ENCODE measurements at regions not wholly inside any gene's neighbourhood (a gene's known extent, or its start where the extent isn't known, plus 50 kb on each side); places are given as distances from the start of the nearest gene placed in this dataset.

- TF ChIP-seq YY1 (IDR thresholded peaks at IDR 0.05; ENCODE audit: extremely low read depth, insufficient replicate concordance, low read depth, low read length): no peak
- no peak for TF ChIP-seq POLR2A (IDR thresholded peaks at IDR 0.05; ENCODE audit: borderline replicate concordance, extremely low read depth, insufficient read depth, insufficient read length)
- TF ChIP-seq, protein P1, sequence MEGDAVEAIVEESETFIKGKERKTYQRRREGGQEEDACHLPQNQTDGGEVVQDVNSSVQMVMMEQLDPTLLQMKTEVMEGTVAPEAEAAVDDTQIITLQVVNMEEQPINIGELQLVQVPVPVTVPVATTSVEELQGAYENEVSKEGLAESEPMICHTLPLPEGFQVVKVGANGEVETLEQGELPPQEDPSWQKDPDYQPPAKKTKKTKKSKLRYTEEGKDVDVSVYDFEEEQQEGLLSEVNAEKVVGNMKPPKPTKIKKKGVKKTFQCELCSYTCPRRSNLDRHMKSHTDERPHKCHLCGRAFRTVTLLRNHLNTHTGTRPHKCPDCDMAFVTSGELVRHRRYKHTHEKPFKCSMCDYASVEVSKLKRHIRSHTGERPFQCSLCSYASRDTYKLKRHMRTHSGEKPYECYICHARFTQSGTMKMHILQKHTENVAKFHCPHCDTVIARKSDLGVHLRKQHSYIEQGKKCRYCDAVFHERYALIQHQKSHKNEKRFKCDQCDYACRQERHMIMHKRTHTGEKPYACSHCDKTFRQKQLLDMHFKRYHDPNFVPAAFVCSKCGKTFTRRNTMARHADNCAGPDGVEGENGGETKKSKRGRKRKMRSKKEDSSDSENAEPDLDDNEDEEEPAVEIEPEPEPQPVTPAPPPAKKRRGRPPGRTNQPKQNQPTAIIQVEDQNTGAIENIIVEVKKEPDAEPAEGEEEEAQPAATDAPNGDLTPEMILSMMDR (IDR thresholded peaks at IDR 0.05 in 2 of 3, conservative IDR thresholded peaks at IDR 0.05 in 1 of 3; ENCODE audit: borderline replicate concordance in 1 of 3, insufficient read depth in 1 of 3, low read depth in 2 of 3, low read length in 2 of 3): no peak
- TF ChIP-seq EGR1 (IDR thresholded peaks at IDR 0.05; ENCODE audit: low read depth): no peak
- no peak for TF ChIP-seq ELF1 (IDR thresholded peaks at IDR 0.05; ENCODE audit: borderline replicate concordance, low read depth)
- no peak for TF ChIP-seq TCF7L2 (IDR thresholded peaks at IDR 0.05; ENCODE audit: borderline replicate concordance, extremely low read depth, insufficient read depth, insufficient read length)
Observed at GRCh38 chr2:8554296-8554806, 127.5 kb upstream of the ID2 start.
